GM21717 (cell line): ENCODE measurements at regions not wholly inside any gene's neighbourhood (a gene's known extent, or its start where the extent isn't known, plus 50 kb on each side); places are given as distances from the start of the nearest gene placed in this dataset.

ENCODE experiments used
- ATAC-seq: cut with Tn5 transposase; IDR thresholded peaks from one replicate; pipeline ENCODE4 v1.9.1; 2021; ENCODE audit warnings: mild to moderate bottlenecking, moderate library complexity; ENCODE audit not compliant: unreplicated experiment

- no peak for ATAC-seq
Observed at GRCh38 chr1:105678334-105678733, 1378.1 kb upstream of the PRMT6 start.

- ATAC-seq: no peak
Observed at GRCh38 chr1:105684714-105685113, 1371.8 kb upstream of the PRMT6 start.

GRCh38 chr1:105686026-105686425 lies 1370.4 kb upstream of the PRMT6 start:
- no peak for ATAC-seq

GRCh38 chr1:105686874-105687690 lies 1369.4 kb upstream of the PRMT6 start:
- ATAC-seq: no peak

- no peak for ATAC-seq
Observed at GRCh38 chr1:105700723-105701122, 1355.8 kb upstream of the PRMT6 start.

GRCh38 chr1:105724286-105724685 lies 1332.2 kb upstream of the PRMT6 start:
- ATAC-seq: no peak

- no peak for ATAC-seq
Observed at GRCh38 chr1:105730701-105731100, 1325.8 kb upstream of the PRMT6 start.

- ATAC-seq: no peak
Observed at GRCh38 chr1:105736349-105736748, 1320.1 kb upstream of the PRMT6 start.

GRCh38 chr1:105779727-105780126 lies 1276.7 kb upstream of the PRMT6 start:
- no peak for ATAC-seq

- no peak for ATAC-seq
Observed at GRCh38 chr1:105785021-105785420, 1271.5 kb upstream of the PRMT6 start.

- ATAC-seq: no peak
Observed at GRCh38 chr1:105793536-105794146, 1262.8 kb upstream of the PRMT6 start.

- ATAC-seq: no peak
Observed at GRCh38 chr1:105795741-105796140, 1260.7 kb upstream of the PRMT6 start.

- no peak for ATAC-seq
Observed at GRCh38 chr1:105830571-105831146, 1225.8 kb upstream of the PRMT6 start.

GRCh38 chr1:105838071-105838470 lies 1218.4 kb upstream of the PRMT6 start:
- no peak for ATAC-seq

- ATAC-seq: no peak
Observed at GRCh38 chr1:105865546-105865945, 1190.9 kb upstream of the PRMT6 start.

- no peak for ATAC-seq
Observed at GRCh38 chr1:105872817-105873216, 1183.7 kb upstream of the PRMT6 start.

- no peak for ATAC-seq
Observed at GRCh38 chr1:105874621-105875020, 1181.9 kb upstream of the PRMT6 start.

GRCh38 chr1:105886309-105886708 lies 1170.2 kb upstream of the PRMT6 start:
- ATAC-seq: no peak

GRCh38 chr1:105891308-105891707 lies 1165.2 kb upstream of the PRMT6 start:
- no peak for ATAC-seq

- ATAC-seq: no peak
Observed at GRCh38 chr1:105894006-105894405, 1162.5 kb upstream of the PRMT6 start.

GRCh38 chr1:105909811-105910210 lies 1146.7 kb upstream of the PRMT6 start:
- ATAC-seq: no peak

GRCh38 chr1:105914403-105914802 lies 1142.1 kb upstream of the PRMT6 start:
- no peak for ATAC-seq
